ENCODE measurements at regions not wholly inside any gene's neighbourhood (a gene's known extent, or its start where the extent isn't known, plus 50 kb on each side); places are given as distances from the start of the nearest gene placed in this dataset.

DNA sequence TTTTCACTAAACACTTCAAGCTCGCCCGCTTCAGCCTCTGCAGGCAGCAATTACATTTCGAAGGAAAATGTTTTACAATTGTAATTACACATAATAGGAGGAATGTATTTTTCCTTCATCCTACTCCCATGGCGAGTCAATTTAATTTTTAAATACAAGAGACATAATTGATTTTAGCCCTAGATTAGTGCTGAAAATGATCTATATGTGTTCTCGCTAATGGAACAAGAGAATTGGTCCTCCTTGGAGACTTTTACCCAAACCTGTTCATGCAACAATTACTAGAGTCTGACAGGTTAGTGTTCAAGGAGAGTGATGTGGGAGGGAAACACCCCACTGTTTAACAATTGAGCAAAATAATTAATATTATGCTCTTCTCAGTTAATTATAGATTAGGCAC lies 509.4 kb upstream of the SETBP1 start:
- DNase-seq = no peak

DNA sequence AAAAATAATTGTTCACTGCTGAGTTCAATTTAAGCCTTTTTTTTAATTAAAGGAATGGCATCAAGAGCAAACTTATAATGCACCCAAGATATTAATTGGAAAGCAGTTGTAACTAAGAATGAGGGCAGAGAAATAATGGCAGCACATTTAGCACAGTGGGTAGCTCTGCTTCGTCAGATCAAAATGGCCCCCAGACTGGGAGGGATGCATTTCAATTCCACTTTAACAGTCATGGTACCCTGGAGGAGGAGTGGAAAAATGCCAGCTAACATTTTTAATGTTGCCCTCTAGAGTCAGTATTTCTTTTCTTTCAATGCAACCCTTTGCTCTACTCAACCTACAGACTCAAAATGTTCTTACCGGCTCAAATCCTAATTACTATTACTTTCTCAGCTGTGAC lies 504.8 kb upstream of the SETBP1 start:
- DNase-seq = no peak

DNA sequence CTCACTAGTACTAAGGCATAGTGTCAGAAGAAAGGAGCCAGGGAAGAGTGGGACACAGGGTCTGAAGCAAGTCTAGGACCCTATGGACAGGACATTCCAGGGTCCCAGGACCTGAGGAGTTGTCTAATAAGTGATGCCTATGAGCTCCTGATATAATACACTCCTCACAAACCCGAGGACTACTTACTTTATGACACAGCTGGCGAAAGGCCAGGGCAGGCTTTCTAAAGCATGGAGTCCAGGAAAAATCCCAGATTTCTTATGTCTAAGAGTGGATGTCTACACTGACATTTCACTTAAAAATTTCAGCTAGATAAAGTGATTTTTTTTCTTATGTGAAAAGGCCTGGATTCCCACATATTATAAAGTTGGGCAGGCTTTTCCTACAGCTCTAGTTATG lies 502.2 kb upstream of the SETBP1 start:
- DNase-seq = no peak

DNA sequence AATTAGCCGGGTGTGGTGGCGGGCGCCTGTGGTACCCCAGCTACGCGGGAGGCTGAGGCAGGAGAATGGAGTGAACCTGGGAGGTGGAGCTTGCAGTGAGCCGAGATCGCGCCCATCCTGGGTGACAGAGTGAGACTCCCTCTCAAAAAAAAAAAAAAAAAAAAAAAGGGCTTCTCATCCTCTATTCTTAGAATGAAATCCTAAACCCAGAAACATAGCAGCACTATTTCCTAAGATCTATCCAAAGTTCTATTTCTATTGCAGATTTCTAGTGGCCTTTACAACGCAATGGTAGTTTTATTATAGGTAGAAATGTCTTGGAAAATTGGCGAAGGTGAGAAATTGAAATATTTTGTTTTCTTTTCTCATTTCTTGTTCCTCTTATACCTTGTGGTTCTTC lies 501.0 kb upstream of the SETBP1 start:
- DNase-seq = no peak

DNA sequence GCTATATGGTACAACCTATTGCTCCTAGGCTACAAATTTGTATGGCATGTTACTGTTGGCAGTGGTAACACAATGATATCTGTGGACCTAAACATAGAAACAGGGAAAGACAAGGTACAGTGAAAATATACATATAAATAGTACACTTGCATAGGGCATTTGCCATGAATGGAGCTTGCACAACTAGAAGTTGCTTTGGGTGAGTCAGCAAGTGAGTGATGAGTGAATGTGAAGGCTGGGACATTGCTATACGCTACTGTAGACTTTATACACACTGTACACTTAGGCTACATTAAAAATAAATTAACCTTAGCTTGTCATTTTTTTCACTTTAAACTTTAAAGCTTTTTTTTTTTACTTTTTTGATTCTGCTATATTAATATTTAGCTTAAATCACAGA lies 500.0 kb upstream of the SETBP1 start:
- no peak for DNase-seq

DNA sequence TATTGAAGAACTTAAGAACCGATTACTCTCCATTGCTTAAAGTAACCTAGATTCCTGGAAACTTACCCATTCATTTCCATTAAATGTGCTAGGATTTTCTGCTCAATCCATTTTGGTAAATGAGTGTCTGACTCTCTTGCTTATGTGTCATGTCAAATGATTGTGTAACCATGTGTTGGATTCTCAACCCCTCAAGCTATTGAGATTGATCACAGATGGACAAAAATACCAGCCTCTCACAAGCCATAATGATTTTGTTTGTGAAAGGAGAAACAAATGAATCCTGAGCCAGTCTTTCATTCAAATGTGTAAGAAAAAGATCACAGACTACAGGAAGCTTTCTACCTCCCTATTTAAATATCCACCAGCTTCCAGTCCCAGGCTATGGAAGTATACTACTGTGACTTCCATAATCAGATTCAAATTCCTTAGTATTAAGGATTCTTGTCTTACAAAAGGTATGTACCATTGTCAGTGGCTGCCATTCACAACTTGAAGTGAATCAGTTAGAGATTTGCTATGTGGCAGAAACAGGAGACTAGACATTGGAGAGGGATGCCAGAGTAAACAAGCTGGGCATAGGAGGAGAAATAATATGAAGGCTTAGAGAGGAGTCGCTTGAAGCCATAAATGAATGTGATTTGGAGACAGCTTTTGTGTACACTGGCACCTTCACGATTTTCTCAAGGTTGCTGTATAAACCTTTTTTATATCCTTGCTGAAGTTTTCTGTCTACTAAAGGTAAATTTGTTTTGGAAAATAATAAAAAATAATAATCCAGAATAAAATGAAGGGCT lies 498.5 kb upstream of the SETBP1 start:
- DNase-seq = no peak

DNA sequence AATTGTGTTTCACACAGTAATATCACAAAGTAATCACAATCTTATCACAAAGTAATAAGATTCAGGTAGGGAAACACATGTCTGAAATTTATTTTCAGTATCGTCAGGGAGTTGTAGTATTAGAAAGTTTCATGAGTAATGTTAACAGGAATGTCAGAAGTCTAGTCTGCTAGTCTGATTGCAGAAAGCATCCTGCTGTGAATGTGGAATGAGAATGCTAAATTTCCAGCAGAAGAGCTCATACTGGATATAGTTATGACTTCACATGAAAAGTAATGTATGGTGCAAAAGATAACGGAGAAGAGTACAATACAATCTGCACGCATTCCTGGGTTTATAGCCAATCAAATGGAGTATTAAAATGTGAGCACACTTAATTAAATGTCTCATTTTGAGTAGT lies 494.7 kb upstream of the SETBP1 start:
- no peak for DNase-seq

DNA sequence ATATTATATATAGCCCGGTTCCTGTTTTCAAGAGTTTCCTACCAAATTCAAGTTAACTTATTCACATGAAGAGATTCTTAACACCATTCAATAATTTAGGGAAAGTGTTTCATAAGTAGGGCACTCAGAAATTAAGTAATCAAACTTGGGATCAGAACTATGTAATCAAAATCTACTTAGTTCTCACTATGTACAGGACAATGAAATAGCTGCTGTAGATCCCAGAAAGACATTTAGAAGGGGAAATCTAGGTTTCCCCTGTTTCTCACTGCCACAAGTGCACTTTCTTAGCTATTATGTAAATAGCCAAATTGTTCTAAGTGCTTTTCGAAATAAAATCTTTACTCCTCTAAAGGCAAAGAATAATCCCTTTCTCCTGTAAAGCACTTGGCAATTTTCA lies 493.6 kb upstream of the SETBP1 start:
- no peak for DNase-seq

DNA sequence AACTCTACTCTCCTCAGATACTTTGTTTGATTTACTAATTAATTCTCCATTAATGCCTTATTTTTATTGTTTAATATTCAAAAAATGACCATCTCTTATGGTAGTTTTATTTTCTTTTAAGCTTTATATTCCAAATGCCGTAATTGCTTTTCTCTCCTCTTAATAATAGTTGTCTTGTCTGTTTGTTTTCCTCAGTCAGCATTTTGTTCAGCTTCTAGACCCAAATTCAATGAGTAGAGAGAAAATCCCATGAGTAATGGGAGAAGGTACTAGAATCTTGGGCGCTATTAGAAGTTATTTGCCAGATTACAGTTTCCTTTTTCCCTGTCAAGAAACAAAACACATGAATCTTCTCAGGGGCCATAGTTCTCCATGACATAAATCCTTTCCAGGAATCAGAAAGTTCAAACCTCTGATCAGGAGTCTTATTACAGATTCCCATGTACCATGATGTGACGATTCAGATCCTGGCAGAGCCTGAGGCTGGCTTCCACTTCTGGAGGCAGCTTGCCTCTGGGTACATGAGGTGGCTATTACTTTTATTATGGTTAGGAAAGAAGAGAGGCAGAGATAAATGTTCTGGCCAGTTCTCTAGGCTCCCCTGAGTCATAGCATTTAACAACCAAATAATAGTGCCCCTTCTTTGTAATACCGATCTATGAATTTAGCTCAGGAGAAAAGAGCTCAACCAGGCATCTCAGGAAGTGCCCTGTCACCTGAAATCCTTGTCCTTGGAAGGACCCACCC lies 485.1 kb upstream of the SETBP1 start:
- no peak for DNase-seq

DNA sequence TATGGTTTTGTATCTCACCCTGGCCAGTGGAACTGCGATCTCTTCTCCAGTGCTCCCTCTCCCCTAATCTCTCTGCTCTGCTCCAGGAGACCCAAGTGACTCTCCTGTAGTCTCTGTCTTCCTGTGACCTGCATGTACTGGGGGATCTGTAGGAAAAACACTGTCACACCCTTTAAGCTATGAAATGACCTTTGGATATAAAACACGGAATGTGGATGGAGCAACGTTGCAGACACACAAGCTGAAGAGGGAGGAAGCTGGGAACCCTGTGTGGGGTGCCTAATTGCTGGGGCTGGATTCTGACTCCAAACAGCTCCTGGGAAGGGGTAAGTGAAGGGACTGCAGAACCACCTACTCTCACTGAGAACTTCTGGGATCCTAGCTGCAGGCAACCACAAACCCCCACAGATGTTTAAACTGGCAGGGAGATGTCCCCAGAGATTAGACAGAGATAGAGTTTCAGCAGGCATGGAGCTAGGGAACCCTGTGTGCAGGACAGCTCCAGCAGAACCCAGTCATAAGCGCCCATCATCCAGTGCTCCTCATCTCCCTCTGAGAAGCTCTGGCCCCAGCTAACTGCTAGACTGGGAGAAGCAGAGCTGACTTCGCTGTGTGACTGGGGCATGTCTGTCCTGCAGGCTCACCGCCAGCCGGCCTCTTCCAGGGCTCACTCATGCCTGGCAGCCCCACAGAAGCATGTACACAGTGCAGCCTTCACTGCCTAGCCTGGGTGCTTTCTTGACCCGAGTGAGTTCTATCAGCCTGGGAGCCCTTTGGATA lies 482.7 kb upstream of the SETBP1 start:
- DNase-seq = no peak

DNA sequence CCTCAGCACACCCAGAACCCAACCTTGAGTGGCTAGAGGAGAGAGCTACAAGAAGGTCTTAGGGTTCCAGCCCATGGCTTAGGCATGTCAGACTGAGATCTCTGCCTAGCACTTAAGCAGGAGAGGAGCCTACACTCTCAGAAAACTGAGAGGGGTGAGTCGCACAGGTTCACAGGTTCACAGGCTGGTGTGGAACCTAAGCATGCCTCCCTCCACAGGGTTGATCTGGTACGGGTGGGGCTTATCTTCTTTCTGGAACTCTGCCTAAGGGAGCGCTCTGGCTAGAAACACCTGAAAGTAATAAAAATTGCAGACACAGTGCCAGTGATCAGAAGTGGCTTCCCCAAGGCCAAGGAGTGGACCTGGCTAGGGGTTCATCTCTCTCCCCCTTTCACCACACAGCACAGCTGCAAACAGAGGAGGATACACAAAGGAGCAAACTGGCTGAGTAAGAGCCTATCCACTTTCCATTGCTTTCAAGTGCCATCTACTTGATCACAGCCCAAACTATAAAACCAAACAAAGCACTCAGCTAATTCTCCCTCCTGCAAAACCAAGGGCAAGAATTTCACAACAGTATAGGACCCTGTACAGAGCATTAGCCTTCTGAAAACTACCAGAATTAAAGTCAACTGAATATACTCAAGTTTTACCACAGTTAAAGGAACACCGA lies 481.9 kb upstream of the SETBP1 start:
- no peak for DNase-seq

DNA sequence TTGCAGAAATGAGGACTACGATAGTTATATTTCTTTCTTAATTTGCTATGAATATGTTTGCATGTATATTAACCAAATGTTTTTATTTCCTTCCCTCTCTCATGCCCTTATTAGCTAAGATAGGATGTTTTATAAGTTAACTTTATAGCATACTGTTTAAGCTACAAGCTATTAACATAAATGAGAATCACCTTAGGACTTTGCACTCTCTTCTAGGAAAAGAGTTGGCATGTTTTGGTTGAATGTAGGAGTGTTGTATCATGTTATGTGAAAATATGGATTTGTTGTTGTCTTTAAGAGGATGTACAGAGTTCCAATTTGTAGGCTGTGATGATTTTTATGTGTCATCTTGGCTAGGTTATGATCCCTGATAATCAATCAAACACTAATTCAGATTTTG lies 467.4 kb upstream of the SETBP1 start:
- no peak for DNase-seq

DNA sequence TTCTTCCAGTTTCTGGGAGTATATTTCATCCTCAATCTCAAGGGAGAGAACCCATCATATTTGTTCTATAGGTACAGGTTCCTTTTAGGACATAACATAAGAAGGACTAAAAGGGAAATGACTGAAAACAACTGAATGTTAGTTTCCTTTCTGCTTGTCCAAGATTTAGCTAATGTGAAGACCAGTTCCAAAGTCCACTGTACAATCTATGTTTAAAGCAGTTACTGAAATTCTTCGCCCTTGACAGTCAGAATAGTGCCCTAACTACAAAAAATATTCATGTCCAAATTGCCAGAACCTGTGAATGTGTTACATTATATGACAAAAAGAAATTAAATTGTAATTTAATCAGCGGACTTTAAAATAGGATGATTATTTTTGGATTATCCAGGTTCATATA lies 466.3 kb upstream of the SETBP1 start:
- DNase-seq = no peak

DNA sequence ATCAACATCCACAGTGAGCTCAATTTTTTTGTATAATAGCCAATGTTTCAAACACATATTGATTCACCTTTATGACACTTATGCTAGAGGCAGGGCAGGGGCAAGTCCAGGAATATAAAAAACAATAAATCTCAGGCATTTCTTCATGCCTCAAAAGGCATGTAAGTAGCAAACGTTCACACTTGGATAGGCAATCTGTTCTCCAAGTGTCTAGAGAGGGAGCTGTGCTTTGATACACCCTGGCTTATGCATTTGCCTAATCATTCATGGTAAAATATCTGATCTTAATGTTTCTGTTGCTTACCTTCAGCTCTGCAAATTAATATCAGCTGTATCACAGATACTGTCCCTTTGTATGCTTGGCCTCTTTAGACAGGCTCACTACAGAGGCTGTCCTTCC lies 464.5 kb upstream of the SETBP1 start:
- DNase-seq = no peak

DNA sequence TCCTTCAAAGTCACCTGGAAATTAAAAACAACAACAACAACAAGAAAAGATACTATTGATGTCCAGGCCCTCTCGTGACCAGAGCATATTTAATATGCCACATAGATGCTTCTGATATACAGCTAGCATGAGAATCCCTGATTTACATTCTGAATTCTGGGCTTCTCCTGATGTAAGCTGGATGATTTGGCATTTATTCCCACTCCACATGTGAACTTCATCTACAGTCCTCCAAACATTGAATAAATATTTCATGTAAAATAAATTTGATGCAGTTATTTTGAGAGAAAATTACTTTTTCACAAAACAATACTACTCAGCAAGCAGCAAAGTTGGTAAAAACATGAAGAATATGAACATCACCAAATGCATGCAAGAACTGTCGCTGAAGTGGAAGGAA lies 453.2 kb upstream of the SETBP1 start:
- DNase-seq = no peak

DNA sequence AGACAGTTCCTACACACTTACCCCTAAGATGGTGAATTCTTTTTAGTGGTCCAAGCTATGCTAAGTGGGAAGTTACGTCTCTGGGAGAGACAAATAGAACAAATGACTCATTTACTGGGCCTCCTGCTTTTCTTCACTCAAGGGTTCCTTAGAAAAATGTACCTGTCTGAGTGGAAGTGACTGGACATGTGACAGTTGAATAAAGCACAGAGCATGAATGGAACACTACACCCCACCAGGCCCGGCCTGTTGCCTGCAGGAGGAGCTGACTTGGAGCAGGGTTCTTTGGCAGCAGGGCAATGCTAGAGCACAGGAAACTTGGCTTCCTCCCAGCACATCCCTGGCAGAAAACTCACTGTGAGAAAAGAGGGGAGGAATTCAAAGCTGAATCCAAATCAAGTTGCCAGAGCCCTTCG lies 451.0 kb upstream of the SETBP1 start:
- DNase-seq = no peak

DNA sequence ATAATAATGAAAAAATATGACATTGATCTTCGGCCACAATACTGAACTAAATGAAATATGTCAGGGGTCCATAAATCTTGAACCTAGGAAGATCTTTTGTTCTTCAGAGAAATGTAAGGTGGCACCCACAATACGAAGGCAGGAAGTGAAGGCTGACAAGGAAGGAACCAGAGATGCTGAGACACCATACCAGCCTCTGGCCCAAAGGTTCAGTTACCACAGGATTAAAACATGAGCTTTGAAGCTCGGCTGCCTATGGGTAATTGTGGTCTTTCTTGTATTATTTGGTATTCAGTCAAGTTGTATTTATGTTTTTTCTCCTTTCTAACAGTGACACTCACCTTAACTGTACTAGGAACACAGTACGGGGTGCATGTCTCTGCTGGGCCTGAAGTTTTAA lies 448.8 kb upstream of the SETBP1 start:
- DNase-seq = no peak

DNA sequence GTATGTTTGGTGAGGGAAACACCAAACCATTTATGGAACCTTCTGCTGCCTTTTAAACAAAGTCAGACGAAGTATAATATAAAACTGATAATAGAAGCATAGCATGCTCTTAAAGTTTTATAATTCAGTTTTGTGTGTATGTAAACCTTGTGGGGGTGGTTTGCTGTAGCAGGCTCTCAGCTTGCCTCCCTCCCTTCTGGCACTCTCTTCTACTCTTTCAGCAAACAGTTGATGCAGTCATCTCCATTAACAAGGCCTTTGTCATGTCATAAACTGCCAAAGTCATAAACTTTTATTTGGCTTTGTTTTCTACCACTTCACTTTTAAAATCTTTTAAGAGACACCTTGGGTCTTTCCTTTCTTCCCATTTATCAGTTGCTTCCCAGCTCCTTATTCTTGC lies 448.2 kb upstream of the SETBP1 start:
- no peak for DNase-seq

DNA sequence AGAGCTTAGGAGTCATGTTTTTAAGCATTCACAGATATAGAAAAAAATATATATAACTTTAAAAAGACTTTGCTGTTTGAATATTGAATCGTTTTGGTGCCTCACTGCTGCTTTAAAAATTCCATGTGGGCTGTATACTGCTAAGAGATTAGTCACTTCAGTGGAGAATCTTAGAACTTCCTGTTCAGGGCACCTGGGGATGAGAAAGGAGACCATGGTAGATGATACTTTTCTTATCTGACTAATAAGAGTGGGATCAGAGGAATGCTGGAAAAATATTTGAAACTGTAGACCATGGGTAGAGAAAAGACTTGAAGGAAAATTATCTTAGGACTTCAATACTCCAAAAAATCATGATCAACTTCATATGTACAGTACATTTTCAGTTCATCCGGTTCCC lies 442.2 kb upstream of the SETBP1 start:
- no peak for DNase-seq

DNA sequence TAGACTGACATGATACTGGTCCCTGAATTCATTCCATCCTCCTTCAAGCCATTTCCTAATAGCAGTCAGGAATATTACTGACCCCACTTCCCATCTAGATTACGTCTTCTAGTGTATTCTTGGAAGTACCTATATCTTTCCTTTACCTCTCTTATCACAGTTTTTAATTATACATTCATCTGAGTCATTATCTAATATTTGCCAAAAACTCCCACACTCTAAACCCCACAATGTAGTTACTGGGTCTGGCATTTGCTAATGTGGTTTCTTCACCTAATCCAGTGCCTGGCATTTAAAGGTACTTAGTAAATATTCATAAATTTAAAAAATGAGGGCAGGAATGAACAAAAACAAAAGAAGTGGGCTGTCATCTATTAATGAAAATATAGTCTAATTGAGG lies 441.8 kb upstream of the SETBP1 start:
- DNase-seq = no peak

DNA sequence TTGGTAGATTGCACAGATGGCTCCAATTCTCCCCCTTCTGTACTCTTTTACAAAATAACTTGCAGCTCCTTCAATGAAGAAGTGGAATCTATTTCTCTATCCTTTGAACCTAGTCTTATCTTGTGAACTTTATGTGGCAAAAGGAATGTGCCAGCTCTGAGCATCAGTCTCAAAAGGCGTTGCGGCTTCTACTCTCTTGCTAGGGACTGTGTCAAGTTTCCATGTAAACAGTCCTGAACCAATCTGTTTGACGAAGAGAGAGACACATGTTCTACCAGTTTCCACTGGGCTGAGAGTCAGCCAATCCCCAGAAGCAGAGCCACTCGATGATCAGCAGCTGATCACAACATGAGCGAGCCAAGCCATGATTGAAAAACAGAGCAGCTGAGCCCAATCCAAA lies 439.7 kb upstream of the SETBP1 start:
- DNase-seq = no peak

DNA sequence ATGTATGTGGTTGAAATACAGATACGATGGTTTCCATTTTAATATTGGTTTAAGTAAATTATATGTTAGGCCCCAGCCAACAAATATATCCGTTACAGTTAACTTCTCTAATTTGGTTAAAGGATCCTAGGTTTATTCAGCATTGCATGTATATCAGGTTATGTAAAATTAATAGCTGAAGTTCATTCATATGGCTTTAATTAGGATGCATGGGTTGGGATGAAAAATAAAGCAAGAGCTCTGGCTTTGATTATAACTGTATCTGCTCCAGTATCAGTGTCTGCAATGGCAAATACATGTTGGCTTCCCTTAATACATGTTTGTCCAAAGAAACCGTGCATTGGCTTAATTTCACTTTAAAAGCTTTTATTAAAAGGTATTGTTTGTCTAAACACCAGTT lies 435.7 kb upstream of the SETBP1 start:
- DNase-seq = no peak

DNA sequence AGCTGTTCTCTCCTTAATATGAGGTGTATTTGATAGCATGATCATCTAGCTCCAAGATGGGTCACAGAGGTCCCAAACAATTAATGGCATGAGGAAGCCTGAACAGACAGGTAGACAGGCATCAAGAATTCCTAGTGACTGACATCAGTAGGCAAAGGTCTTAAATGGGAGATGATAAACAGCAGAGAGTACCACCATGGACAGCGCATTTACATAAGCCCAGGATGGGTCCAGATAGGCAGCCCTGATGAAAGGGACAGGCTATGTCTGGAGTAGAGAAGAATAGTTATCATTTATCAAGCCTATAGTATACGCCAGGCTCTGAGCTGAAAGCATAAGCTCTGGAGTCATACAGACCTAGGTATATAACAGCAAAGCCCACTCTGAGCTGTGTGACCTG lies 434.7 kb upstream of the SETBP1 start:
- DNase-seq = no peak
